NCI-H2227 treated with DMSO at 0.1 percent for 48 hours (cell line): ENCODE measurements at regions not wholly inside any gene's neighbourhood (a gene's known extent, or its start where the extent isn't known, plus 50 kb on each side); places are given as distances from the start of the nearest gene placed in this dataset.

Experiments
- DNase-seq: peaks from one replicate; lab custom pipeline; 2025; lab: John Stamatoyannopoulos, UW

DNA sequence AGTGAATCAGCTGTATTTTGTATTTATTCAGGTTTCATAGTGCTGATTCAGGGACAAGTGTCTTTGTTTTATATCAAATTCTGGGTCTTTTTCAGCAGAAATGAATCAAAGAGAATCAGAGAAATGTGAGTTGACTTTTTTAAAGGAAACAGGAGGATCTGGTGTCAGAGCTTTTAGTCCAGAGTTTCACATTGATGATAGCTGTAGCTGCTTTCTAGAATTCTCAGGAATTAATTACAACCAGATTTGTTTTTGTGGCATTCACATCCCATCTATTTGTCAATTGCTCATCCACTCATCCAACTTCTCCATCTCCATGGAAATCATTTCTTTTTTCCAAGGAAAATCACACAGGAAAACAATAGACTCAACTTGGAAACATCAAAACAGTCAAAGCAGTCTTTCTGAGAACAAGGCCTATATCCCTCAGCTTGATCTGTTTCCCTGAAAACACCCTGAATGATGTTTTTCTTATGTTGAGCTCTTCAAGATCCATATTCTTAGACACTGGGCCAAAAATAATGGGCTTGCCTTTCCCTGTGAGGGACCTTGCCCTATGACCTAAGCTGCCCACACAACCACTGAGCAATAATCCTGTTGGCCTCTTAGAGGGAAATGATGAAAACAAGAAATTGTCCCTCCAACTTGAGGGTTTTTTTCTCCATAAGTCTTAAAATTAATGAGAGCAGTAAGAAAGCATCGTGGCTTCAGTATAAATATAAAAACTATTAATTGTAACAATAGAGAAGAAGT is 249.5 kb upstream of the FN1 start:
- DNase-seq = no peak

GRCh38 chr2:215684448-215685237 is 248.8 kb upstream of the FN1 start:
- DNase-seq = no peak

- no peak for DNase-seq
Observed at GRCh38 chr2:215683295-215683694, 247.4 kb upstream of the FN1 start.

- DNase-seq = no peak
Observed at GRCh38 chr2:215681799-215682596, 246.1 kb upstream of the FN1 start.

- DNase-seq = no peak
Observed at GRCh38 chr2:215680605-215681598, 245.0 kb upstream of the FN1 start.

GRCh38 chr2:215678094-215678493 is 242.2 kb upstream of the FN1 start:
- DNase-seq = no peak

- no peak for DNase-seq
Observed at GRCh38 chr2:215677481-215677880, 241.6 kb upstream of the FN1 start.

DNA sequence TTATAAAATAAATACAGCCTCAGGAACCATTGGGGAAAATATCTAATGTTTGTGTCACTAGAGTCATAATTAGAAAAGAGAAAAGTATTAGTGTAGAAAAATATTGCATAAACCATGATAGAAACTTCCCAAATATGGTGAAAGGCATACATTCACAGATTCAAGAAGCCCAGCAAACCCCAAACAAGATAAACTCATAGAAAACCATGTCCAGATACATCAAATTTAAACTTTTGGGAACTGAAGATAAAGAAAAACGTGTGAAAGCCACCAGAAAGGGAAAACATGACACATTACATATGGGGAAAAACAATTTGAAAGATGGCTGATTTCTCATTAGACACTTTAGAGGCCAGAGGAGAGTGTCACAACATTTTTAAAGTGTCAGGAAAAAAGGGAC is 236.5 kb upstream of the FN1 start:
- DNase-seq = no peak

DNA sequence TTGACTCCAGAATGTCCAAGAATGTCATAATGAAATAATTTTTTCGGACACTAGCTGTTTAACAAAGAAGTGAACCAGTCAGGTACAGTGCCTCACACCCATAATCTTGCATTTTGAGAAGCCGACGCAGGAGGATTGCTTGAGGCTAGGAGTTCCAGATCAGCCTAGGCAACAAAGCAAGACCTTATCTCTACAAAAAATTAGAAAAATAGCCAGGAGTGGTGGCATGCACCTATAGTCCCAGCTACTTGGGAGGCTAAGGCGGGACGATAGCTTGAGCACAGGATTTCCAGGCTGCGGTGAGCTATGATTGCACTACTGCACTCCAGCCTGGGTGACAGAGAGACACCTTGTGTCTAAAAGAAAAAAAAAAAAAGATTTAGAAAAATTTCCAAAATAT is 235.8 kb upstream of the FN1 start:
- no peak for DNase-seq

DNA sequence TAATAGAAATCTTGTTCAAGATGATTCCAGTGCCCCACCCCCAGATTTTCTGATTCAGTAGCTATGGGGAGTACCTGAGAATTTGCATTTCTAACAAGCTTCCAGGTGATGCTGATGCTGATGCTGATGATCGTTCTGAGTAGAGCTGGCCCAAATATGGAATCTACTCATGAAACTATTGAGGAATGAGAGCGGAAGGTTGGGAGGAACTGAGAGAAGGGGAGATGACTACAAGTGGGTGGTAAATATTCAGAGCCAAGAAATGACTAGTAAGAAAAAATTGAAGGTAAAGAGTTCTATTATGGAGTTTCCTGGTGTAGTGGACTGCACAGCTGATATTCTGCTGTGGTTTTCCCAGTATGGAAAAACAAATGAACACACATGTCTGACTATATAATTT is 235.4 kb upstream of the FN1 start:
- no peak for DNase-seq

DNA sequence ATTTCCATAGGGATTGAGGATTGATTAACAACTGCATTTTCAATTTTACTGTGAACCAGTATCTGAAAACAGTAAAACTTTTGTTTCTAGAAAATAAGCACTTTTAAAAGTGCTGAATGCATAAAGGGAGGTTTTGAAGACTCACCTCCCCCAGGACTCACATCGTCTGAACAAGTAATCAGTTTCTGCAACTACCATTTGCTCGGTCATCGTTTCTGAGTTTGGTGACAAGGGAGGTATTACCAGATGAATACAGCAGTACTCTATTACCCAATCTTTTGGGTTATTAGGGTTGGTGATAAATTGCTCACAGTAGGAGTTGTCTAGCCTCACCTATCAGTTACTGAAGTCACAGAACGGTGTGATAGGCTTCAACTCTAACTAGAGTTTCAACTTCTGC is 234.5 kb upstream of the FN1 start:
- DNase-seq = no peak

DNA sequence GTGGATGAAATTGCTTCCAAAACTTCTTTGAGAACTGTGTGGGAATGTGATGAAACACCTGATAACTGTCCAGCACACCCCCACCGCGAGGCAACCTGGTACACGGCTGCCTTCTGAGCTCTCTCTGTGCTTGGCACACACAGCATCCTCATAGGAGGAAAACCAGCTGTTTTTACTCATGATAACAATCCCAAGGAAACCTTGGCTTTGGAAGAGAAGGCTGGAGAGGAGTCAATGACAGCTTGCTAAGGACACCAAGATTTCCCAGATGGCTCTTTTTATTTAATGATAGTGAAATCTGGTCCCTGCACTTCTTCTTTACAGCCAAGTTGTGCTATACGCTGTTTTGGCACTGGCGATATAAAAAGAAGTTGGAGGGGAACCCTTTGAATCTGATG is 232.5 kb upstream of the FN1 start:
- DNase-seq = no peak

DNA sequence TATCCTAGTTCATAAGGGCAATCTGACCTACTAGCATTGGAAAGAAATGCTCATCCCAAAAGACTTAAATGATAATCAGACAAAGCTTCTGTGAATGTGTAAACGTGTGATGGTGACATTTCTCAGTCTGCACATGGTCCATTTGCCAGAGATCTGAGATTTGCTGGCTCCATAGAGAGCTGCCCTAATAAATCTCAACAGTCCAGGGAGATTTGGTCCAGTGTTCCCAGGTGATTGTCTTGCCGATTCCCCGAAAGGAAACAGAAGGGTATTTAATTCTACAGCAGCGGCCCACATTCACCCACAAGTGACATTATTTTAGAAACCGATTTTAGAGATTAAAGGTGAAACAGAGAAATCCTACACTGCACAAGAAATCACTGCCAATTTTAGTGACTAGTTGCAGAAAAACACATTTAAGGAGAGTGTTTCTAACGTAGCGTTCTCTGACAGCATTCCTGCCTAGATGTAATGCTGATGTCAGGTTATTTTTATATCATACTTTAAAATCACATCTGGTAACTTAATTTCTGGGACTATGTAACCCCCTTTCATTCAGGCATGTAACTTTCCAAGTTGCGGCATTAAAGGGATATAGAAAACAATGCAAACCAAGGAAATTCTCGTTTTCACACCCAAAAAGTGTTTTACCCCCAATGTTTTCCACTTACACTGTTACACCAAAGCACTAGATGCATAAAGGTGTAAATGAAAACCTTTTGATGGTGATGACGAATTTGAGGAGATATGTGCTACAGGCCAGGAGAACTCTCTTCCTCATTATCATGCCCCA is 231.9 kb upstream of the FN1 start:
- no peak for DNase-seq

GRCh38 chr2:215664847-215665525 is 229.1 kb upstream of the FN1 start:
- DNase-seq = no peak

DNA sequence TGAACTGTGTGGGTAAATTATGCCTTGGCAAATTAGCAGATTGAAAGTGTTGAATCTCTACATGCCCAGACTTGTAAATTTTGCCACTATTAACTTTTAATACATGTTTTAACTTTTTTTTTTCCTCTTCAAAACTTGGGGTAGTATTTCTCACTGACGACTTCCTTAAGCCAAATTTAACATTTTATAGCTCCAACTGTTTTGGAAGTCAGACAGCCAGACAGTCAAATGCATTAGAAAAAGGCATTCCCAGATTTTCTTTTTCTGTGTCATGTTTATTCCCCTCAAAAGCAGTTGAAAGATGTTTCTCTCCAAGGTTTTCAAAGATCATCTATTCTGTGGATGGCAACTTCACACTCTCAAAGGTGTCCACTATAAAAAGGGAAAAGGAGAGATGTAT is 226.8 kb upstream of the FN1 start:
- no peak for DNase-seq

DNA sequence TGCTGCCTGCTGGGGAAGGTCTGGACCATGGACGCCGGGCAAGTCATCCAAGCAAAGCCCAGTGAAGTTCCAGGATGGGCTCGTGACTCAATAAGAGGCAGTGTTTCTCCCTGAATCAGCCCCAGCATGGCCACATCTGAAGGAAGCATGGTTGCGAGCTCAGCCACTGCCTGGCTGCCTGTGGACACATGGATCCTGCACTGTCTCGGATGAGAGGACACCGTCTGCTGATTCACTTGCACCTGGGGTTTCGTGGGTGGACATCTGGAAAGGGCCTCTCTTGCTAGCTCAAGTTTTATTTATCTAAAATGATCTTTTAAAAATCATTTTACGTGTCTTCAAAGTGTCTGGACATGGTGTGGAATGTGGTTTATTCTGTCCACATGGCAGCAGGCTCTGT is 224.8 kb upstream of the FN1 start:
- no peak for DNase-seq

DNA sequence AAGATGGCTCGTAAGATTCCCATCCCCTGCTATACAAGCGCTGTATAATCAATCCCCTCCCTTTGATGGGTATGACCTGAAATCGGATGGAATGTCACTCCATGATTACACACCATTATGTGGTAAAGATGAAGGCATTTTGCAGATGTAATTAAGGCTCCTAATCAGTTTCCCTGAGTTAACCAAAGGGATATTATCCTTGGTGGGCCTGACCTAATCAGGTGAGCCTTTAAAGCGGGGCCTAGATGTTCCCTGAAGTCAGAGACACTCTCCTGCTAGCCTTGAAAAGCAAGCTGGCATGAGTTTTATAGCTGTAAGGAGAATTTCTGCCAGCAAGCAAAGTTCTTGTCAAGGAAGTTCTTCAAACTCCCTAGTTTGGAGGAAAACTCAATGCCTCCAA is 223.8 kb upstream of the FN1 start:
- DNase-seq = no peak

DNA sequence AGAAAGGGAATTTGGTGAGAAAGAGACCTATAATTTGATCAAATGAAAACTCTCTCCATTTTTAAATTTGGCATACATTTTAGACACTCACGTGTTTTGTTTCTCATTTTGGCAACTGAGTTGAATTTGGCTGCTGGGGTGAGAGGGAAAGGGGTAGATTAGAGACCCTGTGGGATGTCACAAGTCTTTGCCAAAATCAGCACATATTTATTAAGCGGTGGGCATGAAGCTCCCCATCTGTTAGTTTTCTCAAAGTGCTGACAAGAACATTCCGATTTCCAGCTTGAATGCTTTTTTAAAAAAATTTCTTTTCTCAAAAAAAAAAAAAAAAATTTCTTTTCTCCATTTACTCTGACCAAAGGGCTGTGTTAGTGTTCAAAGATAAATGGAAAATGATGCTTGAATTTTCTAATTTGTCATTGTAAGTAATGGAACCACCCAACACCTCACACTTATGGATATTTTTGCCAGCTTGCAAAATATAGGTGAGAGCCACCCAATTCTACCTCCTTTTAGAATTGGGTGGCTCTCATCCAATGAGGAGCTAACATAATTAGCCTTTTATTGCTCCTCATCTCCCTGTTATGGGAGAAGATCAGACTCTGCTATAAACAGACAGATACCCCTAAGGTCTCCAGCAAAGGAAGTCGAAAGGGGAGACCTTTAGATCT is 222.9 kb upstream of the FN1 start:
- DNase-seq = no peak

GRCh38 chr2:215657844-215658243 is 222.0 kb upstream of the FN1 start:
- no peak for DNase-seq
